K562 (cell line): ENCODE measurements at regions not wholly inside any gene's neighbourhood (a gene's known extent, or its start where the extent isn't known, plus 50 kb on each side); places are given as distances from the start of the nearest gene placed in this dataset.
A peak's percentile ranks its signal among the peaks of the same experiment; 100 is the strongest.

ENCODE experiments used
- ATF6 ChIP-seq: sonication (generic); formaldehyde crosslinking; IDR thresholded peaks from 2 replicates; pipeline ENCODE4 v1.4.0; 2020; ENCODE audit warnings: mild to moderate bottlenecking, missing genetic modification reagents
- C11orf30 ChIP-seq: fragments of 450-650 bp; IDR thresholded peaks from 2 replicates; pipeline ENCODE4 v1.6.1; 2016; ENCODE audit warnings: low read depth, mild to moderate bottlenecking
- COPS2 ChIP-seq: fragments of 450-650 bp; conservative IDR thresholded peaks from 2 replicates; pipeline ENCODE4 v1.6.1; 2016; ENCODE audit warnings: mild to moderate bottlenecking, moderate library complexity
- CTBP1 ChIP-seq: fragments of 450-650 bp; IDR thresholded peaks from 2 replicates; pipeline ENCODE4 v1.6.1; 2016; ENCODE audit warnings: borderline replicate concordance
- ELF4 ChIP-seq: fragments of 450-650 bp; formaldehyde crosslinking; IDR thresholded peaks from 2 replicates; pipeline ENCODE4 v1.4.0; 2022; ENCODE audit warnings: missing genetic modification characterization
- EP400 ChIP-seq: fragments of 450-650 bp; IDR thresholded peaks from 2 replicates; pipeline ENCODE4 v1.6.1; 2017; ENCODE audit warnings: antibody characterized with exemption, mild to moderate bottlenecking, moderate library complexity
- IRF1 ChIP-seq: sonication (generic); formaldehyde crosslinking; IDR thresholded peaks from 2 replicates; pipeline ENCODE4 v1.8.0; 2022; ENCODE audit warnings: missing genetic modification reagents, mild to moderate bottlenecking, borderline replicate concordance
- JUNB ChIP-seq: fragments of 450-650 bp; formaldehyde crosslinking; conservative IDR thresholded peaks from 2 replicates; pipeline ENCODE4 v1.4.0; 2020; ENCODE audit warnings: mild to moderate bottlenecking
- PTTG1 ChIP-seq: fragments of 450-650 bp; IDR thresholded peaks from 2 replicates; pipeline ENCODE4 v1.6.1; 2016; ENCODE audit warnings: low read depth, mild to moderate bottlenecking, missing genetic modification characterization, missing compliant biosample characterization
- REST ChIP-seq, 2 experiments: fragments of 450-650 bp; formaldehyde crosslinking in 1 of 2; IDR thresholded peaks; 2 replicates each; pipeline versions ENCODE4 v1.4.0 to v1.6.1; 2014 to 2020; ENCODE audit warnings: mild to moderate bottlenecking in 2 of 2, borderline replicate concordance in 1 of 2, low read depth in 1 of 2
- SRF ChIP-seq, 2 experiments: fragments of 250-450, 450-650 bp in 1 of 2; sonication (Bioruptor Pico) in 1 of 2; sonication (generic) in 1 of 2; formaldehyde crosslinking; IDR thresholded peaks; 2 replicates each; pipeline versions ENCODE4 v1.5.0 to v1.5.1; 2020 to 2022; ENCODE audit warnings: mild to moderate bottlenecking in 1 of 2, missing genetic modification reagents in 1 of 2
- ZNF316 ChIP-seq: fragments of 450-650 bp; IDR thresholded peaks from 2 replicates; pipeline ENCODE4 v1.6.1; 2016

GRCh38 chr7:25495342-25496250, 267.3 kb upstream of the NPVF start (continued):
- peak in 1 of 2 experiments; percentile 47; a peak in 1 of 4 replicates for TF ChIP-seq SRF (CRISPR knock-in tag; IDR thresholded peaks at IDR 0.05)
- no peak for TF ChIP-seq REST (IDR thresholded peaks at IDR 0.05; ENCODE audit: borderline replicate concordance)
- no peak for TF ChIP-seq REST (CRISPR knock-in tag; IDR thresholded peaks at IDR 0.05; ENCODE audit: low read depth)
- TF ChIP-seq CTBP1 = peak; percentile 98
- no peak for TF ChIP-seq PTTG1 (tag)
- TF ChIP-seq ELF4 = no peak
- TF ChIP-seq IRF1 (CRISPR knock-in tag) = no peak
- TF ChIP-seq EP400 = no peak
- TF ChIP-seq COPS2 = no peak
- TF ChIP-seq ATF6 (CRISPR knock-in tag) = no peak
- TF ChIP-seq C11orf30 = no peak
- no peak for TF ChIP-seq JUNB
- peak; percentile 55; the same call in 1 of the 2 replicates for TF ChIP-seq ZNF316
